ENCODE measurements at regions not wholly inside any gene's neighbourhood (a gene's known extent, or its start where the extent isn't known, plus 50 kb on each side); places are given as distances from the start of the nearest gene placed in this dataset.
A peak's percentile ranks its signal among the peaks of the same experiment; 100 is the strongest.

DNA sequence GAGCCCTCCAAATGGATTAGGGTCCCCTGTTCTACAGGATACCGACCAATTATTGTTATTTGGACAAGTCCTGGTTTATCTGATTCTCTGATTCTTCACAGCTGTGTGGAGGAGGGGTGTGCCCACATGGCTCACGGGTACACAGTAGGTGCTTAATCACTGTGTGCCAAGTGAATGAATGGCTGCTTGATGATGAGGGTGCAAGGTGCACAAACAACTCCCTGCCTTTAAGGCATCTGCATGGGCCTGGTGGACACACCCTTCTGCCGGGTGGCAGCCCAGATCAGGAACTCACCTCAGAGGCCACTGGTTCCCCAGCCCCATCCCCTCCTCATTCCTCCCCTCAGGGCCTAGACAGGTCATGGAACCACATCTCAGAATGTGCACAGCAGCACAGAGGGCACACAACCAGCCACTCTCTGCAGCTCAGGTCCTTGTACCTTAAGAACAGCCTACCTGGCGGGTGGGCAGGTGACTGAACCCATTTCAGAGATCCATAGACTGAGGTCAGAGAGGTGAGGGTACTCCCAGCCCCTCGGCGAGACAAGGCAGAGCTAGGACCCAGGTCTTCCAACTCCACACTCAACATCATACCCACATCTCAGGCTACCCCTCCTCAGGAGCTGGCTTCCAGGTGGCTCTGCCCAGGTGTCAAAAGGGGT lies 50.3 kb downstream of the SHANK2 start:
- H3K27me3 Mint-ChIP-seq (ENCODE audit: insufficient read depth, low read depth) = peaks cover 7% of the 10 kb centered on the region

DNA sequence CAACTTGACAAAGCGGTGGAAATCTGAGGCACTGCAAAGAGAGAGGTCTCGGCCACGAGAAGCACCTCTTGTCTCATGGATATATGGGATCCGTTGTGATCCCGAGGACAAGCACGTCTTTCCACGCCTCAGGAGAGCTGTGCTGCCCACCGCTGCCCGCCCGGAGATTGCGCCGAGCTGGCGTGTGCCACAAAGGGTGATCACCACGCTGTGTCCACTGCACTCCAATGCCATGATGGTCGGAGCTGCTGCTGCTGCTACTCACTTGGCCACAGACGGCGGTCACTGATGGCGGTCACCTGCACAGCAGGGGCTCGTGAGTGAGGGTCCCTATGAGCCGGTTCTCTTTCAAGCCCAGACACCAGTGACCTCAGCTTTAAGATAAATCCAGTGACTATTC lies 51.1 kb downstream of the SHANK2 start:
- Mint-ChIP-seq H3K9me3 (no peaks in the 10 kb centered on the region), H3K27ac (peak overlapping the region; percentile 17), H3K27me3 (ENCODE audit: insufficient read depth, low read depth) (peaks cover 7% of the 10 kb centered on the region), H3K4me1 (peaks cover 8% of the 10 kb centered on the region), H3K36me3 (no peaks in the 10 kb centered on the region), H3K4me3 (no peak overlapping the region)
- no peaks in the 10 kb centered on the region for H3K9me3 ChIP-seq (ENCODE audit: low read depth)
- H3K27ac ChIP-seq = no peak overlapping the region
- no peaks in the 10 kb centered on the region for H3F3A ChIP-seq (ENCODE audit: low read depth)
- no peaks in the 10 kb centered on the region for H3K27me3 ChIP-seq
- peaks cover 5% of the 10 kb centered on the region for H3K4me1 ChIP-seq
- H2AFZ ChIP-seq (replicated peaks) = no peak overlapping the region
- H3K79me2 ChIP-seq (ENCODE audit: low read depth) = no peaks in the 10 kb centered on the region
- H3K9ac ChIP-seq = no peak overlapping the region
- no peak overlapping the region for H3K4me2 ChIP-seq
- TF ChIP-seq EZH2phosphoT487 (IDR thresholded peaks at IDR 0.05) (no peak), EZH2 (IDR thresholded peaks at IDR 0.05) (no peak)
- TF ChIP-seq, protein P1, sequence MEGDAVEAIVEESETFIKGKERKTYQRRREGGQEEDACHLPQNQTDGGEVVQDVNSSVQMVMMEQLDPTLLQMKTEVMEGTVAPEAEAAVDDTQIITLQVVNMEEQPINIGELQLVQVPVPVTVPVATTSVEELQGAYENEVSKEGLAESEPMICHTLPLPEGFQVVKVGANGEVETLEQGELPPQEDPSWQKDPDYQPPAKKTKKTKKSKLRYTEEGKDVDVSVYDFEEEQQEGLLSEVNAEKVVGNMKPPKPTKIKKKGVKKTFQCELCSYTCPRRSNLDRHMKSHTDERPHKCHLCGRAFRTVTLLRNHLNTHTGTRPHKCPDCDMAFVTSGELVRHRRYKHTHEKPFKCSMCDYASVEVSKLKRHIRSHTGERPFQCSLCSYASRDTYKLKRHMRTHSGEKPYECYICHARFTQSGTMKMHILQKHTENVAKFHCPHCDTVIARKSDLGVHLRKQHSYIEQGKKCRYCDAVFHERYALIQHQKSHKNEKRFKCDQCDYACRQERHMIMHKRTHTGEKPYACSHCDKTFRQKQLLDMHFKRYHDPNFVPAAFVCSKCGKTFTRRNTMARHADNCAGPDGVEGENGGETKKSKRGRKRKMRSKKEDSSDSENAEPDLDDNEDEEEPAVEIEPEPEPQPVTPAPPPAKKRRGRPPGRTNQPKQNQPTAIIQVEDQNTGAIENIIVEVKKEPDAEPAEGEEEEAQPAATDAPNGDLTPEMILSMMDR (IDR thresholded peaks at IDR 0.05) = no peak
- no peaks in the 10 kb centered on the region for H4K20me1 ChIP-seq (ENCODE audit: low read depth)
- no peak overlapping the region for H3K4me3 ChIP-seq
- no peaks in the 10 kb centered on the region for H3K36me3 ChIP-seq
- DNase-seq (ENCODE audit: low spot score) = no peak

More for the DNA sequence above, 50.3 kb downstream of the SHANK2 start:
- peaks cover 10% of the 10 kb centered on the region for H3K4me1 ChIP-seq
- H3K4me2 ChIP-seq = no peak overlapping the region
- H3K27ac ChIP-seq = no peak overlapping the region
- no peaks in the 10 kb centered on the region for H3K9me3 Mint-ChIP-seq
- no peaks in the 10 kb centered on the region for H3K79me2 ChIP-seq (ENCODE audit: low read depth)
- TF ChIP-seq EZH2 (IDR thresholded peaks at IDR 0.05) (no peak), EZH2phosphoT487 (IDR thresholded peaks at IDR 0.05) (no peak)
- TF ChIP-seq, protein P1 (IDR thresholded peaks at IDR 0.05) = no peak
- no peaks in the 10 kb centered on the region for H3K36me3 ChIP-seq
- H3K4me3 ChIP-seq = no peak overlapping the region
- H4K20me1 ChIP-seq (ENCODE audit: low read depth) = no peaks in the 10 kb centered on the region
- no peaks in the 10 kb centered on the region for H3K9me3 ChIP-seq (ENCODE audit: low read depth)
- peaks cover 11% of the 10 kb centered on the region for H3K4me1 Mint-ChIP-seq
- H3K27me3 ChIP-seq = no peaks in the 10 kb centered on the region
- H3K36me3 Mint-ChIP-seq = no peaks in the 10 kb centered on the region
- no peak overlapping the region for H3K27ac Mint-ChIP-seq
- H3K4me3 Mint-ChIP-seq = no peak overlapping the region
- no peaks in the 10 kb centered on the region for H3F3A ChIP-seq (ENCODE audit: low read depth)
- H3K9ac ChIP-seq = no peak overlapping the region
- no peak overlapping the region for H2AFZ ChIP-seq (replicated peaks)
- no peak for DNase-seq (ENCODE audit: low spot score)

DNA sequence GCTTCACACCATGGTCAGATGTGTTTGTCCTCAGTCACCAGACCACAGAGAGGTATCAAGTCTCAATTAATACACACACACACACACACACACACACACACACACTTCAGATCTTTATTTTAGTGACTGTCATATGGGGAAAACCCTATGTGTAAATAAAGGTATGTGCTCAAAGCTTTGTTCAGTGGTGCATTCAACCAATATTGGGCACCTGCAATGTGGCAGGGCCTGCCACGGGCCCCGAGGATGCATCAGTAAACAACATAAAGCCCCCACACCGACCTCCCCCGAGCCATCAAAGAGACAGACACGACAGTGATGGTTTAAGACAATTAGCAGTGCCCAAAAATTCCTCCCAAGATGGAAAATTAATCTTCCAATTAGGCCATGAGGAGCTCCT lies 51.6 kb downstream of the SHANK2 start:
- H3K27ac ChIP-seq = no peak overlapping the region
- Mint-ChIP-seq H3K27ac (peak overlapping the region; percentile 17), H3K36me3 (no peaks in the 10 kb centered on the region), H3K27me3 (ENCODE audit: insufficient read depth, low read depth) (peaks cover 9% of the 10 kb centered on the region), H3K4me3 (no peak overlapping the region), H3K9me3 (no peaks in the 10 kb centered on the region), H3K4me1 (peaks cover 5% of the 10 kb centered on the region)
- H3K36me3 ChIP-seq = no peaks in the 10 kb centered on the region
- DNase-seq (ENCODE audit: low spot score) = no peak
- no peaks in the 10 kb centered on the region for H3F3A ChIP-seq (ENCODE audit: low read depth)
- H3K4me2 ChIP-seq = no peak overlapping the region
- no peak overlapping the region for H3K9ac ChIP-seq
- H3K4me3 ChIP-seq = no peak overlapping the region
- no peaks in the 10 kb centered on the region for H3K9me3 ChIP-seq (ENCODE audit: low read depth)
- no peak overlapping the region for H2AFZ ChIP-seq (replicated peaks)
- no peaks in the 10 kb centered on the region for H3K27me3 ChIP-seq
- H3K4me1 ChIP-seq = no peaks in the 10 kb centered on the region
- TF ChIP-seq, protein P1 (IDR thresholded peaks at IDR 0.05) = no peak
- TF ChIP-seq EZH2 (IDR thresholded peaks at IDR 0.05) = no peak
- no peak for TF ChIP-seq EZH2phosphoT487 (IDR thresholded peaks at IDR 0.05)
- no peaks in the 10 kb centered on the region for H4K20me1 ChIP-seq (ENCODE audit: low read depth)
- no peaks in the 10 kb centered on the region for H3K79me2 ChIP-seq (ENCODE audit: low read depth)
